ENCODE measurements at regions not wholly inside any gene's neighbourhood (a gene's known extent, or its start where the extent isn't known, plus 50 kb on each side); places are given as distances from the start of the nearest gene placed in this dataset.

DNA sequence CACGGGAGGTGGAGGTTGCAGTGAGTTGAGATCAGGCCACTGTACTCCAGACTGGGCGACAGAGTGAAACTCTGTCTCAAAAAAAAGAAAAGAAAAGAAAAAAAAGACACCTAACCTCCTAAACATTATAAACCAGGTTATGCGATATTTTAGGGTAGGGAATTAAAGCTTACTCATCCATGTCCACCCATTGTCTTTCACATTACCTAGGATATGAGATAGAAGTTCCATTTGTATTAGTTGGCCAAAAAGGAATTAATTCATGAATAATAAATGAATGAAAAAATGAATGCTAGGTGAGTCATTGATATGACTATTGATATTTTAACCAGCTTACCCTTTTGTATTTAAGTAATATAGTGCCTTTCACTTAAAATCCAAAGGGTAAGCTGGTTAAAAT, 132.9 kb downstream of the FAM161A start:
- no peaks in the 10 kb centered on the region for H3K9me3 ChIP-seq
- H3K27me3 ChIP-seq = no peaks in the 10 kb centered on the region
- H3K27ac ChIP-seq = no peak overlapping the region
- no peaks in the 10 kb centered on the region for H3K4me1 ChIP-seq
- TF ChIP-seq, protein P1, sequence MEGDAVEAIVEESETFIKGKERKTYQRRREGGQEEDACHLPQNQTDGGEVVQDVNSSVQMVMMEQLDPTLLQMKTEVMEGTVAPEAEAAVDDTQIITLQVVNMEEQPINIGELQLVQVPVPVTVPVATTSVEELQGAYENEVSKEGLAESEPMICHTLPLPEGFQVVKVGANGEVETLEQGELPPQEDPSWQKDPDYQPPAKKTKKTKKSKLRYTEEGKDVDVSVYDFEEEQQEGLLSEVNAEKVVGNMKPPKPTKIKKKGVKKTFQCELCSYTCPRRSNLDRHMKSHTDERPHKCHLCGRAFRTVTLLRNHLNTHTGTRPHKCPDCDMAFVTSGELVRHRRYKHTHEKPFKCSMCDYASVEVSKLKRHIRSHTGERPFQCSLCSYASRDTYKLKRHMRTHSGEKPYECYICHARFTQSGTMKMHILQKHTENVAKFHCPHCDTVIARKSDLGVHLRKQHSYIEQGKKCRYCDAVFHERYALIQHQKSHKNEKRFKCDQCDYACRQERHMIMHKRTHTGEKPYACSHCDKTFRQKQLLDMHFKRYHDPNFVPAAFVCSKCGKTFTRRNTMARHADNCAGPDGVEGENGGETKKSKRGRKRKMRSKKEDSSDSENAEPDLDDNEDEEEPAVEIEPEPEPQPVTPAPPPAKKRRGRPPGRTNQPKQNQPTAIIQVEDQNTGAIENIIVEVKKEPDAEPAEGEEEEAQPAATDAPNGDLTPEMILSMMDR (IDR thresholded peaks at IDR 0.05) = no peak
- intact Hi-C loops (cut with DNase I) = no loop called here
- DNase-seq (no peak), ATAC-seq (no peak)
- H3K4me3 ChIP-seq = no peak overlapping the region
- WGBS, 2 donors = 81 to 83% methylated on average over 3 of the region's 3 CpGs
- no peaks in the 10 kb centered on the region for H3K36me3 ChIP-seq (replicated peaks in 1 of 2; ENCODE audit: insufficient read depth in 1 of 2, low read depth in 2 of 2)

DNA sequence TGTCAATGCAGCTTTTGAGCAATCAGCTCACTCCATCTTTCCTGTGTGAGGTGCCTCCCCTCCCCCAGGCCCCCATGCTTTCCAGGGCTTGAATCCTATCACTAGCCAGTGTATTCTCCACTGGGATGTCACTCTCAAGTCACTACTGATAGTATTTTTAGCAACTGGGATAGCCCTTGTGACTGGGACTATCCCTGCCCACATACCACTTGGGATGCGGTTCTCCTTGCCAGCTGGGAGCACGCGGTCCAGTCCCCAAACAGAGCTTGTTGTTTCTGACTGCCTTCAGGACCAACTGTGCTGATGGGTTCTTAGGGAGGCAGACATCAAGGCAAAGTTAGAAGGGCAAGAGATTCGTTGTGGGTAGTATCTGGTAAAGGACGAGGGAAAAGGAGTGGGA, 134.9 kb downstream of the FAM161A start:
- ATAC-seq (no peak), DNase-seq (no peak)
- Histone ChIP-seq H3K27me3 (no peaks in the 10 kb centered on the region), H3K27ac (no peak overlapping the region), H3K9me3 (no peaks in the 10 kb centered on the region), H3K4me1 (peaks cover 13% of the 10 kb centered on the region), H3K4me3 (no peak overlapping the region), H3K36me3 (replicated peaks in 1 of 2; ENCODE audit: insufficient read depth in 1 of 2, low read depth in 2 of 2) (no peaks in the 10 kb centered on the region)
- intact Hi-C loops (cut with DNase I) = no loop called here
- TF ChIP-seq POLR2A (IDR thresholded peaks at IDR 0.05) = no peak
- TF ChIP-seq, protein P1 (IDR thresholded peaks at IDR 0.05) = no peak
- 85 to 92% methylated on average over 5 of the region's 5 CpGs for WGBS, 2 donors

DNA sequence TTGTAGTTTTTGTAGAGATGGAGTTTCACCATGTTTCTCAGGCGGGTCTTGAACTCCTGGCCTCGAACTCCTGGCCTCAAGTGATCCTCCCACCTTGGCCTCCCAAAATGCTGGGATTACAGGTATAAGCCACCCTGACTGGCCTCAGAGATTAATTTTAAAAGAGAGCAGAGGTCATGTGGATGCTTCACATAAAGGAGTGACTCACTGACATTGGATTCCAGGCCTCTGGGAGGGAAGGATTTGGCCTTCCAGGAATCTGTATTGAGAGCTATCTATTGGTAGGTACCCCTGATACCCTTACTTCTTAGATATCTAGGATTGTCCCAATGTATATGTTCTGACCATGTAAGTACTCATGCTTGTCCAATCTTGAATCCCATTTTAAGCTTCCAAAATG, 138.4 kb downstream of the FAM161A start:
- intact Hi-C loops (cut with DNase I) = no loop called here
- TF ChIP-seq POLR2A (IDR thresholded peaks at IDR 0.05) = no peak
- TF ChIP-seq, protein P1 (IDR thresholded peaks at IDR 0.05) = no peak

DNA sequence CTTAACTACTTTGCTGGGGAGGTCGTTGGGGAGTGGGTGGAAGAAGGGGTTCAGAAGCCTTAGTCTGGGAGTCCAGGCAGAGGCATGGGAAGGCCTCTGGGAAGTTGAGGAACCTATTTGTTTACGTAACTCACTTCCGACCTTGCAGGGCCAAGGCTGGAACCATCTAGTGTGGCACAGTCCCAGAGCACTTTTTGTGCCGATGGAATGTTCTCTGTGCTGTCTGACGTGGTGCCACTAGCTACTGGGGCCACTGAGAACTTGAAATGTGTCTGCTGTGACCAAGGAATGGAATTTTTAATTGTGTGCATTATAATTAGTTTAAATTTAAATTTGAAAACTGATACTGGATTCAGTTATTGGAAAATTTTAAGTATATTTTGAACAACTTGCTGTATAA, 139.7 kb downstream of the FAM161A start:
- Histone ChIP-seq H3K4me3 (no peak overlapping the region), H3K9me3 (no peaks in the 10 kb centered on the region), H3K36me3 (replicated peaks in 1 of 2; ENCODE audit: insufficient read depth in 1 of 2, low read depth in 2 of 2) (no peaks in the 10 kb centered on the region), H3K4me1 (peaks cover 46% of the 10 kb centered on the region), H3K27me3 (no peaks in the 10 kb centered on the region), H3K27ac (peak overlapping the region; percentile 58 to 90 (median 76))
- DNase-seq = peak; percentile 72 to 91 (median 86)
- WGBS, 2 donors = 34 to 43% methylated on average over 5 of the region's 5 CpGs
- TF ChIP-seq POLR2A (IDR thresholded peaks at IDR 0.05) = no peak
- TF ChIP-seq, protein P1 (IDR thresholded peaks at IDR 0.05) = no peak
- peak; percentile 90 for ATAC-seq
- intact Hi-C loops (cut with DNase I) = no loop called here

More for the DNA sequence above, 138.4 kb downstream of the FAM161A start:
- Histone ChIP-seq H3K4me3 (no peak overlapping the region), H3K27ac (no peak overlapping the region), H3K36me3 (replicated peaks in 1 of 2; ENCODE audit: insufficient read depth in 1 of 2, low read depth in 2 of 2) (no peaks in the 10 kb centered on the region), H3K27me3 (no peaks in the 10 kb centered on the region), H3K4me1 (peaks cover 40% of the 10 kb centered on the region), H3K9me3 (no peaks in the 10 kb centered on the region)
- WGBS, 2 donors = 97 to 100% methylated on average over 2 of the region's 2 CpGs
- DNase-seq (no peak), ATAC-seq (no peak)

DNA sequence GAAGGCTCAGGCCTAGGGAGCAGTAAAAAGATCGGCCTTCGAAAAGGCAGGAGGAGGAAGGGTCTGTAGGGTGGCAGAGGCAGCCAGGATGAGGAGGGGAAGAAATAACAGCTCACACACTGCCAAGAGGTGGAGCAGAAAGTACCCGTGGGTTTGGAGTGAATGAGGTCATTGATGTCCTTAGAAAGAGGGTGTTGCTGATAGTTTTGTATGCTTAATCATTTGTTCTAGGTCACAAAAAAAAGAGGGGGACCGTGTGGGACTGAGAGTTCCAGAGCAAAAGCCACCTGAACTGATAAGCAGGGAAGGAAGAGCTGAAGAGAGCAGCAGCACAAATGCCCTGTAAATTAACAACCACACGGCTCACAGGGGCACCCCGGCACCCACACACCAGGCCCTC, 140.4 kb downstream of the FAM161A start:
- WGBS, 2 donors = 50 to 58% methylated on average over 6 of the region's 6 CpGs
- peak in 1 of 3 donors; percentile 41 for TF ChIP-seq POLR2A (IDR thresholded peaks at IDR 0.05)
- TF ChIP-seq, protein P1 (IDR thresholded peaks at IDR 0.05) = no peak

More for the DNA sequence above, 140.4 kb downstream of the FAM161A start:
- Histone ChIP-seq H3K4me1 (peaks cover 53% of the 10 kb centered on the region), H3K4me3 (no peak overlapping the region), H3K9me3 (no peaks in the 10 kb centered on the region), H3K27me3 (no peaks in the 10 kb centered on the region), H3K36me3 (replicated peaks in 1 of 2; ENCODE audit: insufficient read depth in 1 of 2, low read depth in 2 of 2) (no peaks in the 10 kb centered on the region), H3K27ac (peak overlapping the region; percentile 58 to 90 (median 76))
- intact Hi-C loops (cut with DNase I) = no loop called here
- ATAC-seq = peak; percentile 92
- peak; percentile 41 to 83 (median 64) for DNase-seq
